Fibroblast of lung (primary cell): ENCODE measurements at regions not wholly inside any gene's neighbourhood (a gene's known extent, or its start where the extent isn't known, plus 50 kb on each side); places are given as distances from the start of the nearest gene placed in this dataset.

Experiments
- DNase-seq, 2 donors: peaks; one replicate each; pipeline versions ENCODE4 v3.0.0 to v3.0.0-alpha.2; 2010; ENCODE audit warnings: low read depth in 2 of 2
- H2AFZ ChIP-seq: 2 replicates; pipeline ENCODE4 v1.5.1; 2012; ENCODE audit warnings: low read length, control low read depth, inconsistent platforms
- H3K27ac ChIP-seq: 2 replicates; pipeline ENCODE4 v1.5.1; 2011; ENCODE audit warnings: low read length, control low read depth; ENCODE audit not compliant: insufficient read depth
- H3K27me3 ChIP-seq: 2 replicates; pipeline ENCODE4 v1.5.1; 2011; ENCODE audit warnings: mild to moderate bottlenecking, low read length; ENCODE audit not compliant: control insufficient read depth, insufficient read depth
- H3K36me3 ChIP-seq: 2 replicates; pipeline ENCODE4 v1.5.1; 2011; ENCODE audit warnings: low read length; ENCODE audit not compliant: control insufficient read depth, insufficient read depth
- H3K4me1 ChIP-seq: 2 replicates; pipeline ENCODE4 v1.5.1; 2011; ENCODE audit warnings: low read length; ENCODE audit not compliant: control insufficient read depth, insufficient read depth; ENCODE audit errors: extremely low read depth
- H3K4me2 ChIP-seq: 2 replicates; pipeline ENCODE4 v1.5.1; 2011; ENCODE audit warnings: low read length, control low read depth; ENCODE audit not compliant: insufficient read depth; ENCODE audit errors: extremely low read depth
- H3K4me3 ChIP-seq, 4 experiments: fragments of 200-600 bp in 1 of 4; sonication (generic) in 1 of 4; replicated peaks in 1 of 4; 2 replicates each; pipeline ENCODE4 v1.5.1; 2011 to 2016; ENCODE audit warnings: low read length in 4 of 4, low read depth in 3 of 4, mild to moderate bottlenecking in 3 of 4, control low read depth in 2 of 4, inconsistent platforms in 1 of 4, mixed read lengths in 1 of 4; ENCODE audit not compliant: insufficient read depth in 1 of 4; ENCODE audit errors: control extremely low read depth in 1 of 4
- H3K79me2 ChIP-seq: 2 replicates; pipeline ENCODE4 v1.5.1; 2012; ENCODE audit warnings: mild to moderate bottlenecking, low read length, inconsistent platforms; ENCODE audit not compliant: control insufficient read depth, insufficient read depth
- H3K9ac ChIP-seq: 2 replicates; pipeline ENCODE4 v1.5.1; 2011; ENCODE audit warnings: mild to moderate bottlenecking, low read length, control low read depth; ENCODE audit not compliant: insufficient read depth
- H3K9me3 ChIP-seq: 2 replicates; pipeline ENCODE4 v1.5.1; 2012; ENCODE audit warnings: low read depth, low read length; ENCODE audit not compliant: control insufficient read depth, insufficient read depth
- H4K20me1 ChIP-seq: 2 replicates; pipeline ENCODE4 v1.5.1; 2011; ENCODE audit warnings: low read length; ENCODE audit not compliant: control insufficient read depth, insufficient read depth; ENCODE audit errors: extremely low read depth
- CTCF ChIP-seq, 2 donors: IDR thresholded peaks in 1 of 2; conservative IDR thresholded peaks in 1 of 2; 1 replicate in 1 of 2; 2 replicates in 1 of 2; pipeline ENCODE4 v1.5.1; 2011 to 2012; ENCODE audit warnings: low read length in 2 of 2, control low read depth in 1 of 2, inconsistent platforms in 1 of 2, low read depth in 1 of 2, mild to moderate bottlenecking in 1 of 2
- EZH2 ChIP-seq: IDR thresholded peaks from 2 replicates; pipeline ENCODE4 v1.5.1; 2012; ENCODE audit warnings: low read length, control low read depth, mild to moderate bottlenecking; ENCODE audit errors: missing control alignments

GRCh38 chr7:84790882-84791281, 396.0 kb downstream of the SEMA3D start:
- H3K4me1 ChIP-seq = peaks cover 4% of the 10 kb centered on the region
- H3K79me2 ChIP-seq = no peaks in the 10 kb centered on the region
- no peaks in the 10 kb centered on the region for H3K36me3 ChIP-seq
- DNase-seq = peak; percentile 18 to 91
- H3K4me3 ChIP-seq = no peak overlapping the region
- H2AFZ ChIP-seq = no peak overlapping the region
- H4K20me1 ChIP-seq = no peaks in the 10 kb centered on the region
- TF ChIP-seq CTCF (conservative IDR thresholded peaks at IDR 0.05 in 1 of 2, IDR thresholded peaks at IDR 0.05 in 1 of 2; ENCODE audit: low read depth in 1 of 2, low read length in 2 of 2) = no peak
- TF ChIP-seq EZH2 = no peak
- H3K9me3 ChIP-seq = no peaks in the 10 kb centered on the region
- H3K9ac ChIP-seq = no peak overlapping the region
- H3K27ac ChIP-seq = no peak overlapping the region
- no peaks in the 10 kb centered on the region for H3K27me3 ChIP-seq
- H3K4me2 ChIP-seq = peak overlapping the region; percentile 10

GRCh38 chr7:84786073-84786472, 400.8 kb downstream of the SEMA3D start:
- Histone ChIP-seq H3K9ac (no peak overlapping the region), H3K4me3 (no peak overlapping the region), H3K27ac (no peak overlapping the region), H3K4me1 (peaks cover 2% of the 10 kb centered on the region), H4K20me1 (no peaks in the 10 kb centered on the region), H2AFZ (no peak overlapping the region), H3K79me2 (no peaks in the 10 kb centered on the region), H3K9me3 (no peaks in the 10 kb centered on the region), H3K36me3 (no peaks in the 10 kb centered on the region), H3K27me3 (no peaks in the 10 kb centered on the region), H3K4me2 (no peak overlapping the region)
- no peak for DNase-seq
- TF ChIP-seq CTCF (conservative IDR thresholded peaks at IDR 0.05 in 1 of 2, IDR thresholded peaks at IDR 0.05 in 1 of 2; ENCODE audit: low read depth in 1 of 2, low read length in 2 of 2) (no peak), EZH2 (no peak)

- H2AFZ ChIP-seq = no peak overlapping the region
- no peaks in the 10 kb centered on the region for H3K27me3 ChIP-seq
- no peak overlapping the region for H3K27ac ChIP-seq
- H3K9me3 ChIP-seq = no peaks in the 10 kb centered on the region
- no peak for TF ChIP-seq EZH2
- no peak for TF ChIP-seq CTCF (conservative IDR thresholded peaks at IDR 0.05 in 1 of 2, IDR thresholded peaks at IDR 0.05 in 1 of 2; ENCODE audit: low read depth in 1 of 2, low read length in 2 of 2)
- no peak overlapping the region for H3K4me2 ChIP-seq
- no peaks in the 10 kb centered on the region for H4K20me1 ChIP-seq
- H3K36me3 ChIP-seq = no peaks in the 10 kb centered on the region
- H3K4me3 ChIP-seq = no peak overlapping the region
- DNase-seq = no peak
- no peak overlapping the region for H3K9ac ChIP-seq
- H3K79me2 ChIP-seq = no peaks in the 10 kb centered on the region
- H3K4me1 ChIP-seq = no peaks in the 10 kb centered on the region
These were observed 402.4 kb downstream of the SEMA3D start for GRCh38 chr7:84784450-84784849.
